Heart left ventricle (tissue), 16 donors: ENCODE measurements at regions not wholly inside any gene's neighbourhood (a gene's known extent, or its start where the extent isn't known, plus 50 kb on each side); places are given as distances from the start of the nearest gene placed in this dataset.

Experiments
- ATAC-seq, 4 donors: fragments of 200-7000 bp; cut with Tn5 transposase; one replicate each; pipeline ENCODE4 v1.9.1; 2020 to 2022; ENCODE audit warnings: moderate library complexity in 4 of 4, mild to moderate bottlenecking in 3 of 4, moderate number of reproducible peaks in 1 of 4
- DNase-seq, 5 donors: peaks; one replicate each; pipeline ENCODE4 v3.0.0-alpha.2; 2020
- H3K27ac ChIP-seq, 12 donors: fragments of 200-600 bp; sonication (generic) in 4 of 12; one replicate each; pipeline versions ENCODE4 v1.5.0 to v1.8.0; 2016 to 2022; ENCODE audit warnings: mild to moderate bottlenecking in 2 of 12
- H3K27me3 ChIP-seq, 9 donors: fragments of 200-600 bp; sonication (generic) in 2 of 9; one replicate each; pipeline versions ENCODE4 v1.5.1 to v1.8.0; 2016 to 2022; ENCODE audit warnings: mild to moderate bottlenecking in 3 of 9
- H3K36me3 ChIP-seq, 9 donors: fragments of 200-600 bp; sonication (generic) in 2 of 9; one replicate each; pipeline versions ENCODE4 v1.5.0 to v1.8.0; 2018 to 2022; ENCODE audit warnings: mild to moderate bottlenecking in 2 of 9
- H3K4me1 ChIP-seq, 12 donors: fragments of 200-600 bp; sonication (generic) in 4 of 12; one replicate each; pipeline versions ENCODE4 v1.5.0 to v1.8.0; 2016 to 2022; ENCODE audit warnings: mild to moderate bottlenecking in 3 of 12
- H3K4me3 ChIP-seq, 12 donors: fragments of 200-600 bp; sonication (generic) in 4 of 12; one replicate each; pipeline versions ENCODE4 v1.5.0 to v1.8.0; 2017 to 2022; ENCODE audit warnings: mild to moderate bottlenecking in 9 of 12, moderate library complexity in 4 of 12
- H3K9me3 ChIP-seq, 12 donors: fragments of 200-600 bp; sonication (generic) in 4 of 12; one replicate each; pipeline versions ENCODE4 v1.5.0 to v1.8.0; 2016 to 2022; ENCODE audit warnings: mild to moderate bottlenecking in 1 of 12
- POLR2A ChIP-seq, 2 donors: fragments of 450-650 bp; IDR thresholded peaks; one replicate each; pipeline ENCODE4 v1.6.1; 2017; ENCODE audit warnings: antibody characterized with exemption in 2 of 2, mild to moderate bottlenecking in 2 of 2, moderate library complexity in 2 of 2
- WGBS, 4 donors: extraction: QIAGEN DNeasy Blood & Tissue Kit in 2 of 4; methylation state at CpG; one replicate each; pipeline versions ENCODE4 v1.1.5 to v1.1.7; 2013 to 2018; 5-methylcytosine and 5-hydroxymethylcytosine counted together
- intact Hi-C, 10 donors: fragments of 100-400 bp; cut with DNase I; formaldehyde crosslinking; loops; one replicate each; pipeline versions ENCODE4 v1.11.1 to v1.14.2; 2022
- TF ChIP-seq, protein P1 (sequence below), 12 donors: fragments of 200-600 bp; sonication (generic) in 4 of 12; IDR thresholded peaks; one replicate each; pipeline versions ENCODE4 v1.5.0 to v1.8.0; 2018 to 2022; ENCODE audit warnings: antibody characterized with exemption in 12 of 12, mild to moderate bottlenecking in 5 of 12
- donor health status: ischemic (EF 13 %, LVEDD 7.1; RV severe dilation, severe dysfunction).
- donor health status: healthy with polysubstance abuse.
- donor health status: DM: no; HTN: yes; CAD: no.
- donor health status: DM: no; HTN: no; CAD: no.
- donor health status: ischemic (EF 25% LVEDD 6.9; RV normal size, moderate dysfunction).
- donor health status: ischemic (EF 25% LVEDD 5.7; RV mildly dilated, moderate dysfunction).
- donor health status: healthy.
- donor health status: DM: yes; HTN: yes; CAD: no.
- donor health status: ischemic (EF 35%, LVEDD 5.7; RV mildly dilated, moderate dysfunction).
- donor health status: nonischemic (EF 11% LVEDD 7.7; RV severe dilation, severe dysfunction).
- donor health status: DM: yes; HTN: yes; CAD: no.
- donor health status: PGD.
- donor health status: ischemic (EF 29% LVEDD 5.4; RV normal size, mild dysfunction).
- donor health status: nonischemic (EF 23%, LVEDD 6.1; RV moderate dilation, normal function).

DNA sequence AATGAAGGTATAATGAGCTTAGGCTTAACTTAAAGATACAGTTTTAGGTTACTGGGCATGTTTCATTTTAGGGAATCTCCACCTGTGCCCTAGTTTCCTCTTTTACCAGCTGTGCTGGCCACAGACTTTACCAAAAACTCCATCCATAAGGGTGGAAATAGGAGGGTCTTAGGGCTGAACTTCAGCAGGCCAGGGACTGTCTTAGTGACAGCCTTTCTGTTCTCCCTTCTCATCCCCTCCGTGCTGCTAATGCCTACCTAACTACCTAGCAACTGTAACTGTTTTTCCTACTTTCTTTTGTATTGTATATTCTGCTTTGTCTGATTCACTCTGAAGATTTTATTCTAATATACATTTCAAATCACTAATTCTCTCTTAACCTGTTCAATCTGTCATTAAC, 1375.3 kb downstream of the PCDH18 start:
- H3K36me3 ChIP-seq = no peaks in the 10 kb centered on the region
- ATAC-seq (no peak), DNase-seq (no peak)
- intact Hi-C loops = no loop called here
- H3K27me3 ChIP-seq = no peaks in the 10 kb centered on the region
- no peak overlapping the region for H3K27ac ChIP-seq
- H3K4me1 ChIP-seq = no peaks in the 10 kb centered on the region
- peaks cover 0 to 6% (median 0%) of the 10 kb centered on the region in 12 donors for H3K9me3 ChIP-seq
- TF ChIP-seq POLR2A (IDR thresholded peaks at IDR 0.05) = no peak
- TF ChIP-seq, protein P1, sequence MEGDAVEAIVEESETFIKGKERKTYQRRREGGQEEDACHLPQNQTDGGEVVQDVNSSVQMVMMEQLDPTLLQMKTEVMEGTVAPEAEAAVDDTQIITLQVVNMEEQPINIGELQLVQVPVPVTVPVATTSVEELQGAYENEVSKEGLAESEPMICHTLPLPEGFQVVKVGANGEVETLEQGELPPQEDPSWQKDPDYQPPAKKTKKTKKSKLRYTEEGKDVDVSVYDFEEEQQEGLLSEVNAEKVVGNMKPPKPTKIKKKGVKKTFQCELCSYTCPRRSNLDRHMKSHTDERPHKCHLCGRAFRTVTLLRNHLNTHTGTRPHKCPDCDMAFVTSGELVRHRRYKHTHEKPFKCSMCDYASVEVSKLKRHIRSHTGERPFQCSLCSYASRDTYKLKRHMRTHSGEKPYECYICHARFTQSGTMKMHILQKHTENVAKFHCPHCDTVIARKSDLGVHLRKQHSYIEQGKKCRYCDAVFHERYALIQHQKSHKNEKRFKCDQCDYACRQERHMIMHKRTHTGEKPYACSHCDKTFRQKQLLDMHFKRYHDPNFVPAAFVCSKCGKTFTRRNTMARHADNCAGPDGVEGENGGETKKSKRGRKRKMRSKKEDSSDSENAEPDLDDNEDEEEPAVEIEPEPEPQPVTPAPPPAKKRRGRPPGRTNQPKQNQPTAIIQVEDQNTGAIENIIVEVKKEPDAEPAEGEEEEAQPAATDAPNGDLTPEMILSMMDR (IDR thresholded peaks at IDR 0.05) = no peak
- H3K4me3 ChIP-seq = no peak overlapping the region
- 53 to 74% (median 60%) methylated on average over 1 of the region's 1 CpG for WGBS, 4 donors

DNA sequence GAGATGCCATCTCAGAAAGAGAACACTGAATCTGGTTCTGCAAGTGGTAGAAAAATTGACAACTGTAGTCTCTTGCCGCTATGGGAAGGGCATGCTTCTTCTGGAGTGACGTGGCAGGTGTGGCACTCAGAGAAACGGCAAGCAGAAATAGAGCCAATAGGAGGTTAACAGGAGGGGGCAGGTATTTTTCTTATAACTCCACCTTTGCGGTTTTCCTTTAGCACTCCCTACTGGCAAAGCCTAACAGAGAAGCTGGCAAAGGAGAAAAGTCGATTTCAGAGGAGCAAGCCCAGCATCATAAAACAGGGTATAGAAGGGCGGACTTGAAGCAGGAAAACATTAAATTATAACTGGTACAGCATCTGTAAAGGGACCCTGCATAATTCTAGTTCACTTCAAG, 1382.2 kb downstream of the PCDH18 start:
- TF ChIP-seq, protein P1 (IDR thresholded peaks at IDR 0.05) = no peak
- no peak for ATAC-seq
- Histone ChIP-seq H3K27me3 (no peaks in the 10 kb centered on the region), H3K9me3 (peaks cover 0 to 15% (median 2%) of the 10 kb centered on the region in 12 donors), H3K27ac (no peak overlapping the region), H3K4me3 (no peak overlapping the region), H3K36me3 (no peaks in the 10 kb centered on the region), H3K4me1 (no peaks in the 10 kb centered on the region)
- 84 to 86% (median 85%) methylated on average over 6 of the region's 6 CpGs for WGBS, 4 donors
- DNase-seq = no peak
- intact Hi-C loops = no loop called here

DNA sequence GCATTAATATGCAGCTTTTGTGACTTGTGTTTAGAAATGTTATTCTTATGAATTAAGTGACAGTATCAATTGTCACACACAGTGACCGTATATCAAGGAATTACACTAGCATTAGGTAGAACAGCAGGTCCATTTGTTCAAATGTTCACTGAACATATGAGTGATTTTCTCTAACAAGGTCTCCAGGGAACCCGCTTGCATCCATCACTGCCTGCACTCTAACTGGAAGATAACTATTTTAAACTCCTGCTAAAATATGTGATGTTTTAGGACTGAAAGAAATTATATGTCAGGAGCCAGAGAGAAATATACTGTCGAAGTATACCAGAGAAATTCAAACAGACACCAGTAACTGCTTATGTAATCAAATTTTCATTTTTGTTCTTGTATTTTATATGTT, 1395.7 kb downstream of the PCDH18 start:
- Histone ChIP-seq H3K36me3 (no peaks in the 10 kb centered on the region), H3K4me1 (no peaks in the 10 kb centered on the region), H3K4me3 (no peak overlapping the region), H3K9me3 (no peaks in the 10 kb centered on the region), H3K27ac (no peak overlapping the region), H3K27me3 (no peaks in the 10 kb centered on the region)
- TF ChIP-seq, protein P1 (IDR thresholded peaks at IDR 0.05) = no peak
- TF ChIP-seq POLR2A (IDR thresholded peaks at IDR 0.05) = no peak
- DNase-seq = no peak
- intact Hi-C loops = no loop called here
- WGBS, 4 donors = 78 to 83% (median 79%) methylated on average over 3 of the region's 3 CpGs
- ATAC-seq = no peak

DNA sequence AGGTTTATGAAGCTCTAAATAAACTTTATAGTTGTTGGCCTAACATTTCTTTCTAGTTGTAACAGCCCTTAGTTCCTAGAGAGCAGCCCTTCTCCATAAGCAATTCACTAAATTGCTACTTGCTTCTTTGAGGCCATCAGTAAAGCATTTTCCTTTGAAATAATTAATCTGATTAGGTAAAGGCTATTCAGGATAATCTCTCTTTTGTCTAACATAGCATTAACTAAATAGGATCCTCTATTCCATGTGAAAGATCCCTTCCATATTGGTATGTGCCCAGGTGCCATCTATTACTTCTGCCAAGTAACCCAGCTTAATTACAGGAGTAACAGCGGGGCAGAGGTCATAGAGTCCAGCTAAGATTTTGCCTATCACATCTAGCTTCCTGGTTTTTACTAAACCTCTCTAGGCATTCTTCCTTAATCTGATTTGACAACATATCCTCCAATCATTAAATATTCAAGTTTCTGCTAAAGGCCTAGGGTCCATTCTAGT, 1408.0 kb downstream of the PCDH18 start:
- no peak for ATAC-seq
- no peak overlapping the region for H3K27ac ChIP-seq
- H3K4me1 ChIP-seq = no peaks in the 10 kb centered on the region
- no peak for DNase-seq
- intact Hi-C loops = no loop called here
- TF ChIP-seq POLR2A (IDR thresholded peaks at IDR 0.05) = no peak
- TF ChIP-seq, protein P1 (IDR thresholded peaks at IDR 0.05) = no peak
- no peaks in the 10 kb centered on the region for H3K27me3 ChIP-seq
- H3K9me3 ChIP-seq = no peaks in the 10 kb centered on the region
- 86 to 89% (median 89%) methylated on average over 1 of the region's 1 CpG for WGBS, 4 donors
- H3K36me3 ChIP-seq = no peaks in the 10 kb centered on the region
- no peak overlapping the region for H3K4me3 ChIP-seq
